ENCODE measurements at regions not wholly inside any gene's neighbourhood (a gene's known extent, or its start where the extent isn't known, plus 50 kb on each side); places are given as distances from the start of the nearest gene placed in this dataset.

DNA sequence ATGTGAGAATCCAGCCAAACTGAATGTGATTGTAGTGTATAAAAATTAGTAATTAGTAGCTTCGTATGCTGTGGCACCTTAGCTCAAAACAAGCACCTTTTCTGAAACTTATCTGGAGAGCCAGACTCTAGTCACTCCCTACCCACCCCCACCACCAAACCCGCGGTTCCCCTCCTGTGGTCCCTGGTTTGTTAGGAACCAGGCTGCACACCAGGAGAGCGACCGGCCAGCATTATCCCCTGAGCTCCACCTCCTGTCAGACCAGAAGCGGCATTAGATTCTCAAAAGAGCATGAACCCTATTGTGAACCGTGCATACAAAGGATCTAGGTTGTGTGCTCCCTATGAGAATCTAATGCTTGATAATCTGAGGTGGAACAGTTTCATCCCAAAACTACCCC lies 498.6 kb downstream of the CHSY3 start:
- no peak for TF ChIP-seq CTCF (IDR thresholded peaks at IDR 0.05)
- no peak for TF ChIP-seq ATF3 (CRISPR knock-in tag; conservative IDR thresholded peaks at IDR 0.05)
- no peak for TF ChIP-seq SP1 (CRISPR knock-in tag; conservative IDR thresholded peaks at IDR 0.05)
- TF ChIP-seq, protein P1, sequence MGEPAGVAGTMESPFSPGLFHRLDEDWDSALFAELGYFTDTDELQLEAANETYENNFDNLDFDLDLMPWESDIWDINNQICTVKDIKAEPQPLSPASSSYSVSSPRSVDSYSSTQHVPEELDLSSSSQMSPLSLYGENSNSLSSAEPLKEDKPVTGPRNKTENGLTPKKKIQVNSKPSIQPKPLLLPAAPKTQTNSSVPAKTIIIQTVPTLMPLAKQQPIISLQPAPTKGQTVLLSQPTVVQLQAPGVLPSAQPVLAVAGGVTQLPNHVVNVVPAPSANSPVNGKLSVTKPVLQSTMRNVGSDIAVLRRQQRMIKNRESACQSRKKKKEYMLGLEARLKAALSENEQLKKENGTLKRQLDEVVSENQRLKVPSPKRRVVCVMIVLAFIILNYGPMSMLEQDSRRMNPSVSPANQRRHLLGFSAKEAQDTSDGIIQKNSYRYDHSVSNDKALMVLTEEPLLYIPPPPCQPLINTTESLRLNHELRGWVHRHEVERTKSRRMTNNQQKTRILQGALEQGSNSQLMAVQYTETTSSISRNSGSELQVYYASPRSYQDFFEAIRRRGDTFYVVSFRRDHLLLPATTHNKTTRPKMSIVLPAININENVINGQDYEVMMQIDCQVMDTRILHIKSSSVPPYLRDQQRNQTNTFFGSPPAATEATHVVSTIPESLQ (CRISPR knock-in tag; IDR thresholded peaks at IDR 0.05), result no peak
- no peak for TF ChIP-seq KAT7 (CRISPR knock-in tag; IDR thresholded peaks at IDR 0.05; ENCODE audit: borderline replicate concordance)
- no peak for TF ChIP-seq NR2C2 (CRISPR knock-in tag; IDR thresholded peaks at IDR 0.05)
- no peak for TF ChIP-seq JUN (CRISPR knock-in tag; IDR thresholded peaks at IDR 0.05)
- no peak for TF ChIP-seq ZNF232 (CRISPR knock-in tag; IDR thresholded peaks at IDR 0.05)
